ENCODE measurements at regions not wholly inside any gene's neighbourhood (a gene's known extent, or its start where the extent isn't known, plus 50 kb on each side); places are given as distances from the start of the nearest gene placed in this dataset.

- H3K27ac Mint-ChIP-seq, result no peak overlapping the region
- no peaks in the 10 kb centered on the region for H3K4me1 Mint-ChIP-seq
- no peaks in the 10 kb centered on the region for H3K27me3 Mint-ChIP-seq
- H3K4me3 Mint-ChIP-seq, result no peak overlapping the region
- H3K9me3 Mint-ChIP-seq, result no peaks in the 10 kb centered on the region
- H3K36me3 Mint-ChIP-seq, result peaks cover 1% of the 10 kb centered on the region
Measured at GRCh38 chr13:27673911-27674310, 52.2 kb downstream of the POLR1D start.

DNA sequence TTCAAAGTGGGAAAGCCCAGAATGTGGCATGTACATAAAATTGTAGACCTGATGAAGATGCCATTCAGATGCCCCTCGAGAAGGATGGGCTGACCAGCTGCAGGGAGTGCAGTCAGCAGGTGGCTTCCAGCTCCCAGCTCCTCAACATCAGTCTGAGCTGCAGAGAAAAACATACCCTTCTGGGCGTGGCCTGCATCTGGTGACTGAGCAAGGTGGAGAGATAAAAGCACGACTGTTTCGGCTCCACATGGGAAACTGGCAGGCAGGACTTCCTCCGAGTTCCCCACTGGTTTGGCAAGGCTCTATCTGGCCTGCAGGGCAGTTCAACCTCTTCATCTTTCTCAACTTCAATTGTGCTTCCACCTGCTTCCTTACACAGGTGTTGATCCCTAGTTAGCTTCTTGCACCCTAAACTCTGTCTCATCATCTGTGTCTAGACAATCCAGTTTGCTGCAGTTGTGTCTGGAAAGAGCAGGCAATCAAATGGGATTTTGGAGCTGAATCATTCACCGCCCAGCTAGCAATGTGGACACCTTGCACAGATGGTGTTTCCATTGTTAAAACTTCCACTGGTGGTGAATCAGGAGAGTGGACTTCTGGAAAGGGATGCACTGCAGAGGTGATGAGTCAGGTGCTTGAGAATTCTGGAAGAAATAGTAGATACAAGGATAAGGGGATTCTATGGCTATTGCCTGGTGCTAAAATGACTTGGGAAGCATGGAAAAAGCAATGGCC, 56.8 kb downstream of the POLR1D start:
- Mint-ChIP-seq H3K27me3 (peaks cover 14% of the 10 kb centered on the region), H3K9me3 (no peaks in the 10 kb centered on the region), H3K4me3 (no peak overlapping the region), H3K4me1 (no peaks in the 10 kb centered on the region), H3K27ac (no peak overlapping the region), H3K36me3 (no peaks in the 10 kb centered on the region)

DNA sequence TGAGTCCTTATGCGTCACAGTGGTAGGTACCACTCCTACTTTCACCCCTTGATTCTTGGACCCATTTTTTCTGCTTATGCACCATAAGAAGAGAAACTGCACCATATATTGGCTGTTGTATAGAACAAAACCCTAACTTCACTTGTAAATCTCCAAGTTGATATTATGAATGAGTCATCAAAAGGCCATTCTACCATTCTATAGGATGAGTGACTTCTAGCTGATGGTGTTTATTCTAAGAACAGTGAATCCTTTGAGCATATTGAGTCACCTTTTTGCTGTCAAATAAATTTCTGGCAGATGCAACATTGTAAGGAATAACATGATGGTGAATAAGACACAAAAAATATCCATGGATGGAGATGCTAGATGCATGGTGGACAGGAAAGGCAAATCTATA, 57.7 kb downstream of the POLR1D start:
- Mint-ChIP-seq H3K27me3 (peaks cover 16% of the 10 kb centered on the region), H3K9me3 (no peaks in the 10 kb centered on the region), H3K27ac (no peak overlapping the region), H3K4me1 (no peaks in the 10 kb centered on the region), H3K4me3 (no peak overlapping the region), H3K36me3 (no peaks in the 10 kb centered on the region)

- no peaks in the 10 kb centered on the region for H3K36me3 Mint-ChIP-seq
- no peaks in the 10 kb centered on the region for H3K4me1 Mint-ChIP-seq
- H3K9me3 Mint-ChIP-seq, result no peaks in the 10 kb centered on the region
- no peak overlapping the region for H3K4me3 Mint-ChIP-seq
- H3K27ac Mint-ChIP-seq, result no peak overlapping the region
- peaks cover 16% of the 10 kb centered on the region for H3K27me3 Mint-ChIP-seq
Measured at GRCh38 chr13:27679896-27680295, 58.2 kb downstream of the POLR1D start.

- Mint-ChIP-seq H3K27me3 (peaks cover 16% of the 10 kb centered on the region), H3K27ac (no peak overlapping the region), H3K9me3 (no peaks in the 10 kb centered on the region)
Measured at GRCh38 chr13:27680465-27680864, 58.8 kb downstream of the POLR1D start.

DNA sequence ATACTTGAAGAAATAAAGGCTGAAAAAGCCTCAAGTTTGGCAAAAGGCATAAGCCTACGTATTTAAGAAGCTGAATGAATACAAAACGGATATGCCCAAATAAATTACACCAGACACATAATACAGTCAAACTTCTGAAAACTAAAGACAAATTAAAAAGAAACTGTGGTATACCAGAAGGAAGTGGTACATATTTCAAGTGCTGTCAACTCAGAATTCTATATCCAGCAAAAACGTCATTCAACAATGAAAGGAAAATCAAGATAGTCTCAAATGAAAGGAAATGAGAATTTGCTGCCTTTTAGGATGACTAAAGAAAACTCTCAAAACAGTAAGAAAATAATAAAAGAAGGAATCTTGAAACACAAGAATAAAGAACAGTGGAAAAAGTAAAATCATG, 69.5 kb downstream of the POLR1D start:
- Mint-ChIP-seq H3K4me3 (no peak overlapping the region), H3K27me3 (peaks cover 11% of the 10 kb centered on the region), H3K4me1 (no peaks in the 10 kb centered on the region), H3K9me3 (peaks cover 33% of the 10 kb centered on the region), H3K27ac (no peak overlapping the region), H3K36me3 (no peaks in the 10 kb centered on the region)

More at GRCh38 chr13:27680465-27680864, 58.8 kb downstream of the POLR1D start:
- Mint-ChIP-seq H3K4me1 (no peaks in the 10 kb centered on the region), H3K4me3 (no peak overlapping the region), H3K36me3 (no peaks in the 10 kb centered on the region)

- Mint-ChIP-seq H3K9me3 (peaks cover 23% of the 10 kb centered on the region), H3K27me3 (peaks cover 13% of the 10 kb centered on the region), H3K4me1 (peaks cover 16% of the 10 kb centered on the region), H3K4me3 (no peak overlapping the region), H3K36me3 (peaks cover 3% of the 10 kb centered on the region), H3K27ac (no peak overlapping the region)
Measured at GRCh38 chr13:27696731-27697130, 75.0 kb downstream of the POLR1D start.

GRCh38 chr13:27699952-27700351, 78.3 kb downstream of the POLR1D start:
- peaks cover 32% of the 10 kb centered on the region for H3K9me3 Mint-ChIP-seq
- peaks cover 13% of the 10 kb centered on the region for H3K27me3 Mint-ChIP-seq
- H3K27ac Mint-ChIP-seq, result no peak overlapping the region
- peaks cover 22% of the 10 kb centered on the region for H3K36me3 Mint-ChIP-seq
- H3K4me1 Mint-ChIP-seq, result peaks cover 21% of the 10 kb centered on the region
- no peak overlapping the region for H3K4me3 Mint-ChIP-seq

DNA sequence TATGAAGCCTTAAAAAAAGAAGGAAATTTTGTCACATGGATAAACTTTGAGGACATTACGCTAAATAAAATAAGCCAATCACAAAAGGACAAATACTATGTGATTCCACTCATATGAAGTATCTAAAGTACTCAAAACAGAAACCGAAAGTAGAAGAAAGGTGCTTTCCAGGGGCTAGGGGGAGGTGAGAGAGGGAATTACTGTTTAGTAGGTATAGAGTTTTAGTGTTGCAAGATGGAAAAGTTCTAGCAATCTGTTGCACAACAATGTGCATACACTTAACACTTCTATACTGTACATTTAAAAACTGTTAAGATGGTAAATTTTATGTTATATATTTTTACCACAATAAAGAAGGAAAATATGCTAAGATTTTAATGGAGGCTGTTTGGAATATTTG, 83.0 kb downstream of the POLR1D start:
- Mint-ChIP-seq H3K27ac (no peak overlapping the region), H3K4me3 (peak overlapping the region; percentile 49), H3K27me3 (peaks cover 26% of the 10 kb centered on the region)

GRCh38 chr13:27708325-27708724, 84.0 kb upstream of the GSX1 start:
- Mint-ChIP-seq H3K36me3 (peaks cover 20% of the 10 kb centered on the region), H3K27me3 (peaks cover 23% of the 10 kb centered on the region), H3K4me3 (no peak overlapping the region), H3K27ac (no peak overlapping the region), H3K4me1 (peaks cover 5% of the 10 kb centered on the region), H3K9me3 (peaks cover 30% of the 10 kb centered on the region)

More for the DNA sequence above, 83.0 kb downstream of the POLR1D start:
- Mint-ChIP-seq H3K4me1 (peaks cover 5% of the 10 kb centered on the region), H3K9me3 (peaks cover 41% of the 10 kb centered on the region), H3K36me3 (peaks cover 30% of the 10 kb centered on the region)

DNA sequence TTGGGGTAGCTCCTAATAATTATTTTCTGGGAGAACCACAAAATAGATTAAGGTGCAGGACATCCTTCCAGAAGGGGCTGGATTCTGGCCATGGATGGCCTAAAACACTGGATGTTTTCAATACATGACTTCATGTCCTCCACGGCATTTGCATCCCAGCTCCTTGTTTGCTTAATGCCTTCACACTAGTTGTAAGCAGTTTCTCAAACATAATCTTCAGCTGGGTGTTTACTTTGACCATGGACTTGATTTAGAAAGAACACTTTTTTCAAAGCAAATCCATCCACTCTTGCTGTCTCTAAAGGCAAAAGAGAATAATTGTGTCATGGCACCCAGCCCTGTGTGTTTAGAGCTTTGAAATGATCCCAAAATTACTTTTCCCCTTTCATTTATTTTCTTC, 82.5 kb upstream of the GSX1 start:
- H3K27me3 Mint-ChIP-seq, result peaks cover 23% of the 10 kb centered on the region
- peaks cover 16% of the 10 kb centered on the region for H3K9me3 Mint-ChIP-seq
- no peak overlapping the region for H3K4me3 Mint-ChIP-seq
- peaks cover 10% of the 10 kb centered on the region for H3K36me3 Mint-ChIP-seq
- H3K27ac Mint-ChIP-seq, result no peak overlapping the region
- peaks cover 1% of the 10 kb centered on the region for H3K4me1 Mint-ChIP-seq

DNA sequence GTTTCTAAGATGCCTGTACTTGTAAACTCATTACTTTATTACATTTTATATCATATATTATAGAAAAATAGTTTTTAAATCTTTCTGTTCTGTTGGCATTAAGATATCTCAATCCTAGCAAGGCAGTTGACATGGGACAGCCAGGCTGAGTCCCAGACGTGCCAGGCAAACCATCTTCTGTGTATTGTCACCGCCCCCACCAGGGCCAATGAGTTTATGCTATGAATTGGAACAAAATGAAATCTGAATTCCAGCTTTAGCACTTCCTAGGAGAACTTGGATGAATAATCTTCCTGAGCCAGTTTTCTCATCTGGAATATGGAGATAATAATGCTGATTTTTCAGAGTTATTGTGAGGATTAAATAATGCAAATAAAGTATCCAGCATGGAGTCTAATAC, 79.9 kb upstream of the GSX1 start:
- Mint-ChIP-seq H3K9me3 (no peaks in the 10 kb centered on the region), H3K4me1 (no peaks in the 10 kb centered on the region), H3K27ac (no peak overlapping the region), H3K36me3 (no peaks in the 10 kb centered on the region), H3K27me3 (peaks cover 13% of the 10 kb centered on the region), H3K4me3 (no peak overlapping the region)

DNA sequence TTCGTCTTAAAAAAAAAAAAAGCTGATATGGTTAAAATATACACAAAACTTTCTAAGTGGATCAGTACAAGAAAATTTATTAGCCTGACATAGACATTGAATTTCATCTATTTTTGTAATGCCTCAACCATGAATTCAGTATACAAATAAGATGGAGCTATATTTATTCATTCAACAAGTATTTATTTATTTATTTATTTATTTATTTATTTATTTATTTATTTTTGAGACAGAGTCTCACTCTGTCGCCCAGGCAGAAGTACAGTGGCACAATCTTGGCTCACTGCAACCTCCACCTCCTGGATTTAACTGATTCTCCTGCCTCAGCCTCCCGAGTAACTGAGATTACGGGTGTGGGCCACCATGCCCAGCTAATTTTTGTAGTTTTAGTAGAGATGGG, 78.5 kb upstream of the GSX1 start:
- Mint-ChIP-seq H3K4me1 (no peaks in the 10 kb centered on the region), H3K9me3 (no peaks in the 10 kb centered on the region), H3K36me3 (no peaks in the 10 kb centered on the region), H3K27ac (no peak overlapping the region), H3K4me3 (no peak overlapping the region), H3K27me3 (peaks cover 6% of the 10 kb centered on the region)

DNA sequence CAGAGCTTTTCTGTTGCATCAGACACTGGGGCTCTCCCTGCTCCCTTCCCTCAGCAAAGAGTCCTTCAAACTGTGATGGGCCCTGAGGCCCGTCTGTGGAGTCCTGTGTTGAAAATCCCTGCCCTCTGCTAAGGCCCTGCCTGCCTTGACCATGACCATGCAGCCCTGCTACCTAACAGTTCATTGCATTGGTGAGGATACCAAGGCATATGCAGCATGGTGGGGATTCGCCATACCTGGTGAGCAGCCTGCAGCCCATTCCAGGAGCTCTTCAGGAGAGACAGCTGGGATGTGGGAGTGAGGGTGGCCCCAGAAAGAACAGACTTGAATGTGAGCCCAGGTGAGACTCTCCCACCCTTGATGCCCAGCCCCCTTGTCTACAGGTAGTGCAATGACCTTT, 70.6 kb upstream of the GSX1 start:
- H3K9me3 Mint-ChIP-seq, result no peaks in the 10 kb centered on the region
- no peak overlapping the region for H3K27ac Mint-ChIP-seq
- no peak overlapping the region for H3K4me3 Mint-ChIP-seq
- no peaks in the 10 kb centered on the region for H3K36me3 Mint-ChIP-seq
- H3K27me3 Mint-ChIP-seq, result no peaks in the 10 kb centered on the region
- H3K4me1 Mint-ChIP-seq, result no peaks in the 10 kb centered on the region

DNA sequence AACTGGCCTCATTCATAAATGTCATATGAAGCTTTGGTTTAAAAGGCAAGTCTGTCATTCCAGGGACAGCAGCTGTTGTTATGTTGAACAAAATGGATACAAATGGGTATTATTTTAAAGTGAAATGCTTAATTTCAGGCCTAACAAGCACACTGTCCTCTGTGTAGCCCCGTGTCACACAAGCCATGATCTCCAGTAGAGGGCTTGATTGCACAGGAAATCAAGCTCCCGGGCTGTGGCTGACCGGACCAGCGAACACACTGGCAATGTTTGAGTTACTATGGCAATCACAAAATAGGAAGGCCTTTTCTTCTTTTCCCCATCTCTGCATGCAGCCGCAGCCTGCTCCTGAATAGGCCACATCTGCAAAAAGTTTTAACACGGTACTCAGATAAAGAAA, 64.0 kb upstream of the GSX1 start:
- no peaks in the 10 kb centered on the region for H3K9me3 Mint-ChIP-seq
- H3K4me1 Mint-ChIP-seq, result peaks cover 16% of the 10 kb centered on the region
- H3K27me3 Mint-ChIP-seq, result no peaks in the 10 kb centered on the region
- no peak overlapping the region for H3K27ac Mint-ChIP-seq
- no peak overlapping the region for H3K4me3 Mint-ChIP-seq
- H3K36me3 Mint-ChIP-seq, result no peaks in the 10 kb centered on the region

GRCh38 chr13:27730191-27730590, 62.1 kb upstream of the GSX1 start:
- peaks cover 2% of the 10 kb centered on the region for H3K36me3 Mint-ChIP-seq
- no peak overlapping the region for H3K27ac Mint-ChIP-seq
- H3K4me3 Mint-ChIP-seq, result peak overlapping the region; percentile 27
- peaks cover 16% of the 10 kb centered on the region for H3K4me1 Mint-ChIP-seq
- peaks cover 4% of the 10 kb centered on the region for H3K27me3 Mint-ChIP-seq
- no peaks in the 10 kb centered on the region for H3K9me3 Mint-ChIP-seq

All from activated naive CD4-positive, alpha-beta T cell treated with anti-CD3 and anti-CD28 coated beads, Interleukin-2, amount 50 U/mL, for 24 hours (primary cell).